ENCODE measurements at regions not wholly inside any gene's neighbourhood (a gene's known extent, or its start where the extent isn't known, plus 50 kb on each side); places are given as distances from the start of the nearest gene placed in this dataset.

DNA sequence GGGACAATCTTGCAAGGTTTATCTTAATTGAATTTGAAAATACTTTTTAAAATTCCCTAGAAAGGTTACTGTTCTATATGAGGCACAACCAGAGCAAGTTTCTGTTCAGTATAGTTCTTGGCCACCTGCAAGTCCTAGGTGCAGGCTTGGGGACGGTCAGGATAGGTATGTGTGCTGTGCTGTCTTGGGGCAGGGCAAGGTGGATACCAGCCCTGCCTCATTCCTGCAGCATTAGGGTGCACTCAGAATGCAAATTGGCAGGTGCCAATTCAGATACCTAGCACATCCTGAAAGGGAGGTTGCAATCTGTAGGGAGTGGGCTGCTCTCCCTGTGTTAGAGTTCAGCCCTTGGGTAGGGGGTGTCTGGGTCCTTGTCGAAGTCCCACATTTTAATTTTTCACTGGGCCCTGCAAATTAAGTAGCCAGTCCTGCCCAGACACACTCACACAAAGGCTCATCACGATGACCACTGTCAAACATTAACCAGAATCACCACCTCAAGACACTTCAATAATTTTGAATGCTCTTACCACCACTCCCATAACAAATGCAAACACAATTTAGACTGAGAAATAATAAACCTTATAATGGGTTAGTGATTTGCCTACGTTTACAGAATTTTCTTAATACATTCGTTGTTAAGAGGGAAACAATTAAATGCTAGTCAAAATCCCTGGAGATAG is 838.0 kb upstream of the NR2F2 start:
- H3F3A ChIP-seq (ENCODE audit: insufficient read depth, low read length), result no peaks in the 10 kb centered on the region
- no peak overlapping the region for H2AFZ ChIP-seq (ENCODE audit: low read length)
- no peak for TF ChIP-seq EZH2phosphoT487 (IDR thresholded peaks at IDR 0.05; ENCODE audit: low read length)
- TF ChIP-seq, protein P1, sequence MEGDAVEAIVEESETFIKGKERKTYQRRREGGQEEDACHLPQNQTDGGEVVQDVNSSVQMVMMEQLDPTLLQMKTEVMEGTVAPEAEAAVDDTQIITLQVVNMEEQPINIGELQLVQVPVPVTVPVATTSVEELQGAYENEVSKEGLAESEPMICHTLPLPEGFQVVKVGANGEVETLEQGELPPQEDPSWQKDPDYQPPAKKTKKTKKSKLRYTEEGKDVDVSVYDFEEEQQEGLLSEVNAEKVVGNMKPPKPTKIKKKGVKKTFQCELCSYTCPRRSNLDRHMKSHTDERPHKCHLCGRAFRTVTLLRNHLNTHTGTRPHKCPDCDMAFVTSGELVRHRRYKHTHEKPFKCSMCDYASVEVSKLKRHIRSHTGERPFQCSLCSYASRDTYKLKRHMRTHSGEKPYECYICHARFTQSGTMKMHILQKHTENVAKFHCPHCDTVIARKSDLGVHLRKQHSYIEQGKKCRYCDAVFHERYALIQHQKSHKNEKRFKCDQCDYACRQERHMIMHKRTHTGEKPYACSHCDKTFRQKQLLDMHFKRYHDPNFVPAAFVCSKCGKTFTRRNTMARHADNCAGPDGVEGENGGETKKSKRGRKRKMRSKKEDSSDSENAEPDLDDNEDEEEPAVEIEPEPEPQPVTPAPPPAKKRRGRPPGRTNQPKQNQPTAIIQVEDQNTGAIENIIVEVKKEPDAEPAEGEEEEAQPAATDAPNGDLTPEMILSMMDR (IDR thresholded peaks at IDR 0.05; ENCODE audit: low read length), result no peak
- TF ChIP-seq EZH2 (optimal IDR thresholded peaks at IDR 0.05; ENCODE audit: low read depth, low read length), result no peak
- no peak overlapping the region for H3K27ac ChIP-seq (ENCODE audit: low read length)
- no peaks in the 10 kb centered on the region for H3K9me2 ChIP-seq (replicated peaks; ENCODE audit: insufficient read depth, low read length)
- H3K9ac ChIP-seq (ENCODE audit: low read length), result no peak overlapping the region
- no peak for DNase-seq
- no peak overlapping the region for H3K4me3 ChIP-seq (ENCODE audit: low read length)
- no peaks in the 10 kb centered on the region for H3K4me1 ChIP-seq (ENCODE audit: low read length)
- no peaks in the 10 kb centered on the region for H3K36me3 ChIP-seq (replicated peaks; ENCODE audit: insufficient read depth, low read length)
- no peaks in the 10 kb centered on the region for H3K27me3 ChIP-seq (replicated peaks; ENCODE audit: insufficient read depth, low read length)
- H3K9me3 ChIP-seq (replicated peaks; ENCODE audit: insufficient read depth, low read length), result no peaks in the 10 kb centered on the region
- no peaks in the 10 kb centered on the region for H3K79me2 ChIP-seq (ENCODE audit: low read length)
- no peak overlapping the region for H3K4me2 ChIP-seq (ENCODE audit: low read depth, low read length)
- no peaks in the 10 kb centered on the region for H4K20me1 ChIP-seq (ENCODE audit: insufficient read depth, low read length)

- H3K9me3 ChIP-seq (replicated peaks; ENCODE audit: insufficient read depth, low read length), result no peaks in the 10 kb centered on the region
- H4K20me1 ChIP-seq (ENCODE audit: insufficient read depth, low read length), result no peaks in the 10 kb centered on the region
- H3K36me3 ChIP-seq (replicated peaks; ENCODE audit: insufficient read depth, low read length), result no peaks in the 10 kb centered on the region
- no peaks in the 10 kb centered on the region for H3K27me3 ChIP-seq (replicated peaks; ENCODE audit: insufficient read depth, low read length)
- no peak overlapping the region for H3K9ac ChIP-seq (ENCODE audit: low read length)
- DNase-seq, result no peak
- H3K9me2 ChIP-seq (replicated peaks; ENCODE audit: insufficient read depth, low read length), result no peaks in the 10 kb centered on the region
- H3K27ac ChIP-seq (ENCODE audit: low read length), result no peak overlapping the region
- H3K4me1 ChIP-seq (ENCODE audit: low read length), result no peaks in the 10 kb centered on the region
- H3K79me2 ChIP-seq (ENCODE audit: low read length), result no peaks in the 10 kb centered on the region
- no peak overlapping the region for H2AFZ ChIP-seq (ENCODE audit: low read length)
- no peak overlapping the region for H3K4me2 ChIP-seq (ENCODE audit: low read depth, low read length)
- no peak overlapping the region for H3K4me3 ChIP-seq (ENCODE audit: low read length)
- TF ChIP-seq, protein P1 (IDR thresholded peaks at IDR 0.05; ENCODE audit: low read length), result no peak
- TF ChIP-seq EZH2 (optimal IDR thresholded peaks at IDR 0.05; ENCODE audit: low read depth, low read length), result no peak
- TF ChIP-seq EZH2phosphoT487 (IDR thresholded peaks at IDR 0.05; ENCODE audit: low read length), result no peak
- no peaks in the 10 kb centered on the region for H3F3A ChIP-seq (ENCODE audit: insufficient read depth, low read length)
These were observed 835.4 kb upstream of the NR2F2 start for GRCh38 chr15:95494971-95495541.

- H3K36me3 ChIP-seq (replicated peaks; ENCODE audit: insufficient read depth, low read length), result no peaks in the 10 kb centered on the region
- no peaks in the 10 kb centered on the region for H3K9me3 ChIP-seq (replicated peaks; ENCODE audit: insufficient read depth, low read length)
- H3K27ac ChIP-seq (ENCODE audit: low read length), result no peak overlapping the region
- H3K79me2 ChIP-seq (ENCODE audit: low read length), result no peaks in the 10 kb centered on the region
- no peak for DNase-seq
- no peak overlapping the region for H3K4me3 ChIP-seq (ENCODE audit: low read length)
- TF ChIP-seq EZH2 (optimal IDR thresholded peaks at IDR 0.05; ENCODE audit: low read depth, low read length), result no peak
- no peak for TF ChIP-seq EZH2phosphoT487 (IDR thresholded peaks at IDR 0.05; ENCODE audit: low read length)
- TF ChIP-seq, protein P1 (IDR thresholded peaks at IDR 0.05; ENCODE audit: low read length), result no peak
- no peaks in the 10 kb centered on the region for H3K4me1 ChIP-seq (ENCODE audit: low read length)
- H2AFZ ChIP-seq (ENCODE audit: low read length), result no peak overlapping the region
- no peaks in the 10 kb centered on the region for H3K27me3 ChIP-seq (replicated peaks; ENCODE audit: insufficient read depth, low read length)
- no peaks in the 10 kb centered on the region for H4K20me1 ChIP-seq (ENCODE audit: insufficient read depth, low read length)
- no peak overlapping the region for H3K4me2 ChIP-seq (ENCODE audit: low read depth, low read length)
- H3F3A ChIP-seq (ENCODE audit: insufficient read depth, low read length), result no peaks in the 10 kb centered on the region
- H3K9me2 ChIP-seq (replicated peaks; ENCODE audit: insufficient read depth, low read length), result no peaks in the 10 kb centered on the region
- no peak overlapping the region for H3K9ac ChIP-seq (ENCODE audit: low read length)
These were observed 832.9 kb upstream of the NR2F2 start for GRCh38 chr15:95497634-95498033.

Data from MM.1S (cell line).